HEK293T (cell line): ENCODE measurements at regions not wholly inside any gene's neighbourhood (a gene's known extent, or its start where the extent isn't known, plus 50 kb on each side); places are given as distances from the start of the nearest gene placed in this dataset.

ENCODE experiments used
- BHLHE40 ChIP-seq: fragments of 450-650 bp; IDR thresholded peaks from 2 replicates; pipeline ENCODE4 v1.6.1; 2016; ENCODE audit warnings: mild to moderate bottlenecking, moderate library complexity, borderline replicate concordance
- SP1 ChIP-seq: fragments of 450-650 bp; IDR thresholded peaks from 2 replicates; pipeline ENCODE4 v1.6.1; 2017
- SUZ12 ChIP-seq: fragments of 450-650 bp; IDR thresholded peaks from 2 replicates; pipeline ENCODE4 v1.6.1; 2016; ENCODE audit warnings: mild to moderate bottlenecking
- TARDBP ChIP-seq: fragments of 450-650 bp; IDR thresholded peaks from 2 replicates; pipeline ENCODE4 v1.6.1; 2016
- TF ChIP-seq, protein P1 (sequence below): fragments of 450-650 bp; IDR thresholded peaks from 2 replicates; pipeline ENCODE4 v1.6.1; 2016

DNA sequence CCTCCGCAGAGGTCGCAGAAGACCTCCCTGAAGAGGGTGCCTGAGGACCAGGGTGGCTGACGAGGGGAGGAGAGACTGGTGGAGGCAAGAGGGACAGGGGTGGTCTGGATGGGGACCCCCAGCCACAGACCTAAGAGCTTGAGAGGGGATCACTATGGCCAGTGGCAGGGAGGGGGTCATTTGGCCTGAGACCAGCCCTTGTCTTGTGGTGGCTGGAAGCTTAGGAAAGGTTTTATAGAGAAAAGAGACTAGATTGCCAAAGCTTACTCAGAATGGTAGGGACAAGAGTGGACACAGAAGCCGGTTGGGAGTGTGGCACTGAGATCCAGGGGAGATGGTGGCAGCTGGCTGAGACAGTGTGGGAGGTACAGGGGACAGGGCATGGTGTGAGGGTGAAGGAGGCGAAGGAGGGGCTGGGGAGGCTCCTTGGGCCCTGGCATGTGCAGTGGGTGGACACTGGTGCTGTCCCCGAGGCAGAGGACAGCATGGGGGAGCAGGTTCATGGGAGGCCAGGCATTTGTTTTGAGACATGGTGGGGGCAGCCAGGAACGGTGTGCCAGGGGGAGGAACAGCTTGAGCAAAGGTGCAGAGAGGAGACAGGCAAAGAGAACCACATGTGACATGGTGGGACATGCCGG is 123.0 kb downstream of the C9orf50 start:
- TF ChIP-seq BHLHE40 = no peak
- TF ChIP-seq, protein P1, sequence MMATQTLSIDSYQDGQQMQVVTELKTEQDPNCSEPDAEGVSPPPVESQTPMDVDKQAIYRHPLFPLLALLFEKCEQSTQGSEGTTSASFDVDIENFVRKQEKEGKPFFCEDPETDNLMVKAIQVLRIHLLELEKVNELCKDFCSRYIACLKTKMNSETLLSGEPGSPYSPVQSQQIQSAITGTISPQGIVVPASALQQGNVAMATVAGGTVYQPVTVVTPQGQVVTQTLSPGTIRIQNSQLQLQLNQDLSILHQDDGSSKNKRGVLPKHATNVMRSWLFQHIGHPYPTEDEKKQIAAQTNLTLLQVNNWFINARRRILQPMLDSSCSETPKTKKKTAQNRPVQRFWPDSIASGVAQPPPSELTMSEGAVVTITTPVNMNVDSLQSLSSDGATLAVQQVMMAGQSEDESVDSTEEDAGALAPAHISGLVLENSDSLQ = no peak
- TF ChIP-seq SP1 = no peak
- TF ChIP-seq SUZ12 = no peak
- no peak for TF ChIP-seq TARDBP
